K562 (cell line): ENCODE measurements at regions not wholly inside any gene's neighbourhood (a gene's known extent, or its start where the extent isn't known, plus 50 kb on each side); places are given as distances from the start of the nearest gene placed in this dataset.

Source experiments
- ATAC-seq: fragments of 200-7000 bp; cut with Tn5 transposase; 3 replicates; pipeline ENCODE4 v1.9.1; 2020; ENCODE audit warnings: moderate library complexity
- BruUV-seq: library from RNA; stranded (reverse); fragments of 400-500 nt; replicated peaks from 2 replicates; lab custom pipeline; 2021; lab: Mats Ljungman, UMichigan
- CTCF ChIA-PET: fragments of 300-600 bp; formaldehyde crosslinking; extraction: SDS; loops from one replicate; lab custom pipeline; 2021; ENCODE audit warnings: low intra/inter-chr PET ratio; lab: Yijun Ruan, JAX
- POLR2A ChIA-PET: fragments of 300-600, 350-650 bp; sonication (Branson Sonifier 250); formaldehyde crosslinking; extraction: SDS; loops from one replicate; lab custom pipeline; 2021; ENCODE audit warnings: antibody characterized with exemption, inconsistent platforms; lab: Yijun Ruan, JAX
- DNase-seq, 4 experiments: peaks; one replicate each; pipeline versions ENCODE4 v3.0.0 to v3.0.0-alpha.2; 2011 to 2018; ENCODE audit warnings: low spot score in 3 of 4, mixed read lengths in 3 of 4; ENCODE audit errors: extremely low read depth in 1 of 4
- FAIRE-seq: peaks from 2 replicates; lab custom pipeline; 2011; peaks lifted over from hg19 to GRCh38; lab: Jason Lieb, UNC
- H2AFZ ChIP-seq: 2 replicates; pipeline ENCODE4 v1.6.0; 2011; ENCODE audit warnings: low read depth, low read length, control low read depth, inconsistent platforms
- H3K27ac ChIP-seq: fragments of 200-600 bp; 3 replicates; pipeline ENCODE4 v1.8.0; 2011; ENCODE audit warnings: low read depth, mild to moderate bottlenecking, control low read depth, inconsistent platforms, low read length, moderate library complexity, mixed read lengths; ENCODE audit errors: extremely low read depth
- H3K27me3 ChIP-seq, 2 experiments: fragments of 300-600 bp in 1 of 2; 2 replicates in 1 of 2; 3 replicates in 1 of 2; pipeline versions ENCODE4 v1.6.0 to v1.8.0; 2011; ENCODE audit warnings: inconsistent platforms in 2 of 2, low read length in 2 of 2, mild to moderate bottlenecking in 1 of 2, mixed read lengths in 1 of 2, moderate library complexity in 1 of 2; ENCODE audit not compliant: control insufficient read depth in 2 of 2, insufficient read depth in 2 of 2
- H3K36me3 ChIP-seq: fragments of 300-600 bp; 3 replicates; pipeline ENCODE4 v1.8.0; 2011; ENCODE audit warnings: mild to moderate bottlenecking, low read length, inconsistent platforms; ENCODE audit not compliant: control insufficient read depth, insufficient read depth
- H3K4me1 ChIP-seq, 2 experiments: fragments of 200-600 bp in 1 of 2; replicated peaks in 1 of 2; 2 replicates in 1 of 2; 3 replicates in 1 of 2; pipeline versions ENCODE4 v1.5.1 to v1.8.0; 2011; ENCODE audit warnings: inconsistent platforms in 2 of 2, low read length in 2 of 2, mild to moderate bottlenecking in 1 of 2, mixed read lengths in 1 of 2, moderate library complexity in 1 of 2; ENCODE audit not compliant: control insufficient read depth in 2 of 2, insufficient read depth in 2 of 2
- H3K4me2 ChIP-seq: 2 replicates; pipeline ENCODE4 v1.6.1; 2011; ENCODE audit warnings: low read length, control low read depth, inconsistent platforms, mixed read lengths; ENCODE audit not compliant: insufficient read depth
- H3K4me3 ChIP-seq: fragments of 200-600 bp; sonication (generic), shearing (Covaris generic); 2 replicates; pipeline ENCODE4 v1.5.1; 2016; ENCODE audit warnings: control low read depth, inconsistent platforms
- H3K79me2 ChIP-seq: fragments of 200-600 bp; 3 replicates; pipeline ENCODE4 v1.8.0; 2011; ENCODE audit warnings: low read length, inconsistent platforms; ENCODE audit not compliant: control insufficient read depth, insufficient read depth
- H3K9ac ChIP-seq, 2 experiments: 2 replicates each; pipeline versions ENCODE4 v1.6.0 to v1.6.1; 2011; ENCODE audit warnings: low read depth in 2 of 2, low read length in 2 of 2, control low read depth in 1 of 2, inconsistent platforms in 1 of 2, mild to moderate bottlenecking in 1 of 2, mixed read lengths in 1 of 2; ENCODE audit not compliant: insufficient read depth in 1 of 2
- H3K9me1 ChIP-seq: one replicate; pipeline ENCODE4 v1.6.0; 2011; ENCODE audit warnings: inconsistent platforms, mild to moderate bottlenecking, low read length, moderate library complexity; ENCODE audit not compliant: control insufficient read depth, insufficient read depth
- H3K9me3 ChIP-seq: replicated peaks from 2 replicates; pipeline ENCODE4 v1.5.1; 2011; ENCODE audit warnings: low read depth, low read length, inconsistent platforms; ENCODE audit not compliant: control insufficient read depth, insufficient read depth
- H4K20me1 ChIP-seq: replicated peaks from 2 replicates; pipeline ENCODE4 v1.6.1; 2011; ENCODE audit warnings: low read length, inconsistent platforms, mixed read lengths; ENCODE audit not compliant: control insufficient read depth, insufficient read depth
- BRD9 ChIP-seq: fragments of 450-650 bp; IDR thresholded peaks from 2 replicates; pipeline ENCODE4 v1.6.1; 2018; ENCODE audit warnings: low read depth; ENCODE audit not compliant: partially characterized antibody
- CREBBP ChIP-seq: IDR thresholded peaks from one replicate; pipeline ENCODE4 v1.6.1; 2012; ENCODE audit warnings: low read depth, mild to moderate bottlenecking, control low read depth, inconsistent platforms, low read length
- GTF2F1 ChIP-seq: IDR thresholded peaks from 2 replicates; pipeline ENCODE4 v1.6.1; 2011; ENCODE audit warnings: low read depth, low read length, improper control_type of control experiment
- LARP7 ChIP-seq: fragments of 450-650 bp; IDR thresholded peaks from 2 replicates; pipeline ENCODE4 v1.6.1; 2016
- NCOA4 ChIP-seq: fragments of 450-650 bp; IDR thresholded peaks from 2 replicates; pipeline ENCODE4 v1.6.1; 2018; ENCODE audit warnings: mild to moderate bottlenecking; ENCODE audit not compliant: partially characterized antibody
- RUNX1 ChIP-seq: sonication (generic); IDR thresholded peaks from 2 replicates; pipeline ENCODE4 v1.6.1; 2016; ENCODE audit warnings: antibody characterized with exemption, low read depth
- WGBS: fragments of 100-300 bp; shearing (Covaris generic); methylation state at CpG from one replicate; pipeline ENCODE4 v1.1.6; 2016; ENCODE audit warnings: low coverage, mixed read lengths; ENCODE audit not compliant: insufficient coverage; ENCODE audit errors: missing lambda C conversion rate; 5-methylcytosine and 5-hydroxymethylcytosine counted together
- in situ Hi-C: fragments of 300-500 bp; cut with MboI; formaldehyde crosslinking; loops from 4 replicates; pipeline ENCODE4 v1.15.0; 2018; ENCODE audit warnings: inconsistent platforms, mixed read lengths
- intact Hi-C: fragments of 100-400 bp; cut with micrococcal nuclease; formaldehyde crosslinking; loops from 2 replicates; pipeline ENCODE4 v1.14.2; 2022
- TF ChIP-seq, protein P1 (sequence below): sonication (generic); formaldehyde crosslinking; IDR thresholded peaks from 2 replicates; pipeline ENCODE4 v1.4.0; 2020; ENCODE audit warnings: mild to moderate bottlenecking, missing genetic modification reagents

DNA sequence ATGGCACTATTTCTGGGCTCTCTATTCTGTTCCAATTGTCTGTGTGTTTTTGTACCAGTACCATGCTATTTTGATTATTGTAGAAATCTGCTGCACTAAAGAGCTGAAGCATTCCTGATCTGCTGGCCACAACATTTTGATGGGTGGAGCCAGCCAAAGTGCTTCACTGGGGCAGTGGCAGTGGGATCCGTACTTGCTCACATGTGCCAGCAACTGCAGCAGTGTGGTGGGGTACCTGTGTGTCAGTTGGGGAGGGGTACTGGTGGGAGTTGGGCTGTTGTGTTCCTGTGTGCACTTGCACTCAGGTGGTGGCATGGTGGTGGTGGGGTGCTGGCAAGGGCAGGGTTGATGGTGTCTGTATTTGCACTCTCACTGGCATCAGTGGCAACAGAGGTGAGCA is 204.6 kb upstream of the ALG10 start:
- H4K20me1 ChIP-seq, result no peaks in the 10 kb centered on the region
- no peaks in the 10 kb centered on the region for H3K4me1 ChIP-seq
- POLR2A ChIA-PET, result no interaction called here
- H3K27me3 ChIP-seq, result no peaks in the 10 kb centered on the region; a peak in 1 of 5 replicates
- no peaks in the 10 kb centered on the region for H3K36me3 ChIP-seq
- in situ Hi-C loops, result no loop called here
- no peak overlapping the region for H2AFZ ChIP-seq
- no peak overlapping the region for H3K4me2 ChIP-seq
- no peak for TF ChIP-seq BRD9
- TF ChIP-seq, protein P1, sequence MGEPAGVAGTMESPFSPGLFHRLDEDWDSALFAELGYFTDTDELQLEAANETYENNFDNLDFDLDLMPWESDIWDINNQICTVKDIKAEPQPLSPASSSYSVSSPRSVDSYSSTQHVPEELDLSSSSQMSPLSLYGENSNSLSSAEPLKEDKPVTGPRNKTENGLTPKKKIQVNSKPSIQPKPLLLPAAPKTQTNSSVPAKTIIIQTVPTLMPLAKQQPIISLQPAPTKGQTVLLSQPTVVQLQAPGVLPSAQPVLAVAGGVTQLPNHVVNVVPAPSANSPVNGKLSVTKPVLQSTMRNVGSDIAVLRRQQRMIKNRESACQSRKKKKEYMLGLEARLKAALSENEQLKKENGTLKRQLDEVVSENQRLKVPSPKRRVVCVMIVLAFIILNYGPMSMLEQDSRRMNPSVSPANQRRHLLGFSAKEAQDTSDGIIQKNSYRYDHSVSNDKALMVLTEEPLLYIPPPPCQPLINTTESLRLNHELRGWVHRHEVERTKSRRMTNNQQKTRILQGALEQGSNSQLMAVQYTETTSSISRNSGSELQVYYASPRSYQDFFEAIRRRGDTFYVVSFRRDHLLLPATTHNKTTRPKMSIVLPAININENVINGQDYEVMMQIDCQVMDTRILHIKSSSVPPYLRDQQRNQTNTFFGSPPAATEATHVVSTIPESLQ (CRISPR knock-in tag), result no peak
- no peak for ATAC-seq
- no peak overlapping the region for H3K9ac ChIP-seq
- no peaks in the 10 kb centered on the region for H3K9me1 ChIP-seq
- no peak overlapping the region for H3K27ac ChIP-seq
- BruUV-seq, result no TSS peak
- no peak for DNase-seq
- no peaks in the 10 kb centered on the region for H3K79me2 ChIP-seq
- FAIRE-seq, result no peak
- H3K4me3 ChIP-seq, result no peak overlapping the region
- CTCF ChIA-PET, result no interaction called here
- 29% methylated on average over 1 of the region's 1 CpG for WGBS
- intact Hi-C loops, result no loop called here
- H3K9me3 ChIP-seq, result no peaks in the 10 kb centered on the region

DNA sequence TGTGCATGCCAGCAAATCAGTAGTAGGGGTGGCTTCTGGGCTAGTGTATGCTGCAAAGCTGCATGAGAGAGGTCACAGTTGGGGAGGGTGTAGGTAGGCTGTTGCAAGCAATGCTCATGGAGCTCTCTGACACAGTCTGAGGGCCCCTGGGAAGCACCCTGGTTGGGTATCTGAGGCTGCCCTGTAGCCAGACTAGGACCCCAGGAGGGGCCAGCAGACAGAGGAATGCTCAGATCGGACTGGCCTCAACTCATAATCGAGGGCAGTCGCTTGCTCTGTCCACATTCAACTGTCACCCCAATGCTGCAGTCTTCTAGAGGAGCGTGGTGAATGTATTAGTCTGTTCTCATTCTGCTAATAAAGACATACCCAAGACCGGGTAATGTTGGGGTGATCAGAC is 204.0 kb upstream of the ALG10 start:
- Histone ChIP-seq H3K4me2 (no peak overlapping the region), H2AFZ (no peak overlapping the region), H3K9me3 (no peaks in the 10 kb centered on the region), H3K27me3 (no peaks in the 10 kb centered on the region; a peak in 1 of 5 replicates), H3K4me3 (no peak overlapping the region), H3K36me3 (no peaks in the 10 kb centered on the region), H3K79me2 (no peaks in the 10 kb centered on the region), H3K9me1 (no peaks in the 10 kb centered on the region), H3K27ac (no peak overlapping the region), H3K9ac (no peak overlapping the region), H4K20me1 (no peaks in the 10 kb centered on the region), H3K4me1 (no peaks in the 10 kb centered on the region)
- ATAC-seq (no peak), FAIRE-seq (no peak), DNase-seq (no peak)
- in situ Hi-C loops (no loop called here), intact Hi-C loops (no loop called here)
- TF ChIP-seq RUNX1 (no peak), CREBBP (no peak), GTF2F1 (no peak), LARP7 (no peak), NCOA4 (no peak)
- POLR2A ChIA-PET, result interaction anchor here (0.6 kb wide), 1 partner anchor 14 kb away, joined by 4 read pairs; no protein-coding TSS in a partner anchor
- WGBS, result 12% methylated on average over 5 of the region's 5 CpGs
- CTCF ChIA-PET, result no interaction called here
- no TSS peak for BruUV-seq
